Activated T-cell treated with anti-CD3 and anti-CD28 coated beads, Interleukin-2, amount 50 U/mL, for 4 hours (primary cell): ENCODE measurements at regions not wholly inside any gene's neighbourhood (a gene's known extent, or its start where the extent isn't known, plus 50 kb on each side); places are given as distances from the start of the nearest gene placed in this dataset.
A peak's percentile ranks its signal among the peaks of the same experiment; 100 is the strongest.

Experiments
- ATAC-seq, 2 donors: fragments of 200-7000 bp; cut with Tn5 transposase; one replicate each; pipeline ENCODE4 v1.10.0; 2021
- DNase-seq: peaks from one replicate; pipeline ENCODE4 v3.0.0-alpha.2; 2020
- H3K27me3 Mint-ChIP-seq: one replicate; pipeline ENCODE4 v1.8.0; 2021; ENCODE audit warnings: low read depth, mixed read lengths
- H3K36me3 Mint-ChIP-seq: one replicate; pipeline ENCODE4 v1.8.0; 2022; ENCODE audit warnings: mixed read lengths; ENCODE audit not compliant: insufficient read depth
- H3K4me1 Mint-ChIP-seq: one replicate; pipeline ENCODE4 v1.8.0; 2021; ENCODE audit warnings: low read depth, mixed read lengths
- H3K4me3 Mint-ChIP-seq: one replicate; pipeline ENCODE4 v1.8.0; 2021; ENCODE audit warnings: mild to moderate bottlenecking, moderate library complexity, mixed read lengths
- H3K9me3 Mint-ChIP-seq: one replicate; pipeline ENCODE4 v1.8.0; 2021; ENCODE audit warnings: mixed read lengths

GRCh38 chr3:31355807-31356206 lies 176.9 kb upstream of the STT3B start:
- Mint-ChIP-seq H3K27me3 (no peaks in the 10 kb centered on the region), H3K4me1 (peaks cover 21% of the 10 kb centered on the region), H3K36me3 (no peaks in the 10 kb centered on the region), H3K4me3 (no peak overlapping the region), H3K9me3 (peaks cover 8% of the 10 kb centered on the region)
- ATAC-seq (no peak), DNase-seq (no peak)

- Mint-ChIP-seq H3K4me1 (peaks cover 31% of the 10 kb centered on the region), H3K4me3 (no peak overlapping the region), H3K36me3 (no peaks in the 10 kb centered on the region), H3K9me3 (peaks cover 8% of the 10 kb centered on the region), H3K27me3 (no peaks in the 10 kb centered on the region)
- ATAC-seq (no peak), DNase-seq (no peak)
Measured at GRCh38 chr3:31356941-31357340, 175.8 kb upstream of the STT3B start.

GRCh38 chr3:31357451-31357850 lies 175.3 kb upstream of the STT3B start:
- peak in 1 of 2 donors; percentile 30 for ATAC-seq

GRCh38 chr3:31358473-31359070 lies 174.2 kb upstream of the STT3B start:
- H3K9me3 Mint-ChIP-seq: peaks cover 4% of the 10 kb centered on the region
- no peaks in the 10 kb centered on the region for H3K27me3 Mint-ChIP-seq
- peaks cover 34% of the 10 kb centered on the region for H3K4me1 Mint-ChIP-seq
- no peak overlapping the region for H3K4me3 Mint-ChIP-seq
- DNase-seq: no peak
- H3K36me3 Mint-ChIP-seq: no peaks in the 10 kb centered on the region
- peak in 1 of 2 donors; percentile 14 for ATAC-seq

More at GRCh38 chr3:31357451-31357850, 175.3 kb upstream of the STT3B start:
- Mint-ChIP-seq H3K36me3 (no peaks in the 10 kb centered on the region), H3K27me3 (no peaks in the 10 kb centered on the region), H3K4me3 (no peak overlapping the region), H3K9me3 (peaks cover 5% of the 10 kb centered on the region), H3K4me1 (peaks cover 34% of the 10 kb centered on the region)
- DNase-seq: no peak

- no peak for ATAC-seq
- Mint-ChIP-seq H3K27me3 (no peaks in the 10 kb centered on the region), H3K9me3 (no peaks in the 10 kb centered on the region), H3K4me1 (peaks cover 38% of the 10 kb centered on the region), H3K4me3 (no peak overlapping the region), H3K36me3 (peaks cover 1% of the 10 kb centered on the region)
- no peak for DNase-seq
Measured at GRCh38 chr3:31361371-31362273, 171.1 kb upstream of the STT3B start.

- Mint-ChIP-seq H3K36me3 (peaks cover 1% of the 10 kb centered on the region), H3K4me1 (peaks cover 20% of the 10 kb centered on the region), H3K9me3 (no peaks in the 10 kb centered on the region), H3K4me3 (no peak overlapping the region), H3K27me3 (no peaks in the 10 kb centered on the region)
- ATAC-seq (no peak), DNase-seq (no peak)
Measured at GRCh38 chr3:31364188-31364587, 168.5 kb upstream of the STT3B start.

- no peak for ATAC-seq
- H3K4me3 Mint-ChIP-seq: no peak overlapping the region
- peaks cover 21% of the 10 kb centered on the region for H3K4me1 Mint-ChIP-seq
- H3K9me3 Mint-ChIP-seq: no peaks in the 10 kb centered on the region
- no peak for DNase-seq
- no peaks in the 10 kb centered on the region for H3K27me3 Mint-ChIP-seq
- H3K36me3 Mint-ChIP-seq: peaks cover 1% of the 10 kb centered on the region
Measured at GRCh38 chr3:31364711-31365110, 168.0 kb upstream of the STT3B start.

- ATAC-seq: no peak
- Mint-ChIP-seq H3K27me3 (no peaks in the 10 kb centered on the region), H3K9me3 (no peaks in the 10 kb centered on the region), H3K36me3 (peaks cover 1% of the 10 kb centered on the region), H3K4me3 (no peak overlapping the region), H3K4me1 (peaks cover 14% of the 10 kb centered on the region)
- no peak for DNase-seq
Measured at GRCh38 chr3:31367518-31367917, 165.2 kb upstream of the STT3B start.

- H3K36me3 Mint-ChIP-seq: peaks cover 1% of the 10 kb centered on the region
- peaks cover 10% of the 10 kb centered on the region for H3K4me1 Mint-ChIP-seq
- no peaks in the 10 kb centered on the region for H3K27me3 Mint-ChIP-seq
- no peaks in the 10 kb centered on the region for H3K9me3 Mint-ChIP-seq
- no peak overlapping the region for H3K4me3 Mint-ChIP-seq
- no peak for ATAC-seq
- DNase-seq: no peak
Measured at GRCh38 chr3:31369637-31370379, 162.9 kb upstream of the STT3B start.

GRCh38 chr3:31370380-31370666 lies 162.4 kb upstream of the STT3B start:
- Mint-ChIP-seq H3K36me3 (peaks cover 1% of the 10 kb centered on the region), H3K27me3 (no peaks in the 10 kb centered on the region), H3K4me3 (no peak overlapping the region), H3K9me3 (no peaks in the 10 kb centered on the region), H3K4me1 (peaks cover 8% of the 10 kb centered on the region)
- ATAC-seq: no peak
- no peak for DNase-seq

GRCh38 chr3:31370681-31371080 lies 162.0 kb upstream of the STT3B start:
- ATAC-seq: no peak
- peaks cover 1% of the 10 kb centered on the region for H3K36me3 Mint-ChIP-seq
- H3K9me3 Mint-ChIP-seq: no peaks in the 10 kb centered on the region
- peaks cover 8% of the 10 kb centered on the region for H3K4me1 Mint-ChIP-seq
- DNase-seq: no peak
- H3K4me3 Mint-ChIP-seq: no peak overlapping the region
- H3K27me3 Mint-ChIP-seq: no peaks in the 10 kb centered on the region

GRCh38 chr3:31371484-31372177 lies 161.1 kb upstream of the STT3B start:
- Mint-ChIP-seq H3K36me3 (no peaks in the 10 kb centered on the region), H3K9me3 (no peaks in the 10 kb centered on the region), H3K4me3 (no peak overlapping the region), H3K27me3 (no peaks in the 10 kb centered on the region), H3K4me1 (peaks cover 12% of the 10 kb centered on the region)
- DNase-seq: no peak
- no peak for ATAC-seq

GRCh38 chr3:31373681-31374080 lies 159.0 kb upstream of the STT3B start:
- no peak for DNase-seq
- no peak for ATAC-seq
- Mint-ChIP-seq H3K4me1 (peaks cover 24% of the 10 kb centered on the region), H3K36me3 (no peaks in the 10 kb centered on the region), H3K9me3 (no peaks in the 10 kb centered on the region), H3K27me3 (no peaks in the 10 kb centered on the region), H3K4me3 (no peak overlapping the region)

- H3K4me1 Mint-ChIP-seq: peaks cover 16% of the 10 kb centered on the region
- H3K36me3 Mint-ChIP-seq: no peaks in the 10 kb centered on the region
- DNase-seq (no peak), ATAC-seq (peak; percentile 97 to 98)
- H3K27me3 Mint-ChIP-seq: no peaks in the 10 kb centered on the region
- H3K4me3 Mint-ChIP-seq: no peak overlapping the region
- no peaks in the 10 kb centered on the region for H3K9me3 Mint-ChIP-seq
Measured at GRCh38 chr3:31377045-31377642, 155.6 kb upstream of the STT3B start.
